SK-N-DZ (cell line): ENCODE measurements at regions not wholly inside any gene's neighbourhood (a gene's known extent, or its start where the extent isn't known, plus 50 kb on each side); places are given as distances from the start of the nearest gene placed in this dataset.

Source experiments
- DNase-seq: peaks from one replicate; pipeline ENCODE4 v3.0.0-alpha.2; 2015; ENCODE audit warnings: low spot score

GRCh38 chr3:70840106-70840870 is 527.9 kb upstream of the MDFIC2 start:
- no peak for DNase-seq

- no peak for DNase-seq
Observed at GRCh38 chr3:70833239-70833960, 521.0 kb upstream of the MDFIC2 start.

- DNase-seq: no peak
Observed at GRCh38 chr3:70832834-70833205, 520.4 kb upstream of the MDFIC2 start.

GRCh38 chr3:70832089-70832833 is 519.8 kb upstream of the MDFIC2 start:
- DNase-seq: no peak

- DNase-seq: no peak
Observed at GRCh38 chr3:70829092-70829491, 516.7 kb upstream of the MDFIC2 start.

- no peak for DNase-seq
Observed at GRCh38 chr3:70824773-70825172, 512.3 kb upstream of the MDFIC2 start.

GRCh38 chr3:70824078-70824477 is 511.6 kb upstream of the MDFIC2 start:
- DNase-seq: no peak

GRCh38 chr3:70823622-70824021 is 511.2 kb upstream of the MDFIC2 start:
- DNase-seq: no peak

- no peak for DNase-seq
Observed at GRCh38 chr3:70822669-70823068, 510.2 kb upstream of the MDFIC2 start.

- no peak for DNase-seq
Observed at GRCh38 chr3:70821602-70822001, 509.2 kb upstream of the MDFIC2 start.

- no peak for DNase-seq
Observed at GRCh38 chr3:70820397-70820796, 508.0 kb upstream of the MDFIC2 start.

GRCh38 chr3:70818145-70818544 is 505.7 kb upstream of the MDFIC2 start:
- DNase-seq: no peak

GRCh38 chr3:70816346-70816745 is 503.9 kb upstream of the MDFIC2 start:
- DNase-seq: no peak

- DNase-seq: no peak
Observed at GRCh38 chr3:70815817-70816216, 503.4 kb upstream of the MDFIC2 start.

- DNase-seq: no peak
Observed at GRCh38 chr3:70813311-70813710, 500.9 kb upstream of the MDFIC2 start.

GRCh38 chr3:70811880-70812279 is 499.4 kb upstream of the MDFIC2 start:
- no peak for DNase-seq

GRCh38 chr3:70808881-70809280 is 496.4 kb upstream of the MDFIC2 start:
- no peak for DNase-seq

- no peak for DNase-seq
Observed at GRCh38 chr3:70806556-70806955, 494.1 kb upstream of the MDFIC2 start.

GRCh38 chr3:70806021-70806420 is 493.6 kb upstream of the MDFIC2 start:
- DNase-seq: no peak

- DNase-seq: no peak
Observed at GRCh38 chr3:70805061-70805889, 492.8 kb upstream of the MDFIC2 start.

GRCh38 chr3:70803891-70804290 is 491.5 kb upstream of the MDFIC2 start:
- DNase-seq: no peak

- DNase-seq: no peak
Observed at GRCh38 chr3:70803319-70803718, 490.9 kb upstream of the MDFIC2 start.
